ENCODE measurements at regions not wholly inside any gene's neighbourhood (a gene's known extent, or its start where the extent isn't known, plus 50 kb on each side); places are given as distances from the start of the nearest gene placed in this dataset.

DNA sequence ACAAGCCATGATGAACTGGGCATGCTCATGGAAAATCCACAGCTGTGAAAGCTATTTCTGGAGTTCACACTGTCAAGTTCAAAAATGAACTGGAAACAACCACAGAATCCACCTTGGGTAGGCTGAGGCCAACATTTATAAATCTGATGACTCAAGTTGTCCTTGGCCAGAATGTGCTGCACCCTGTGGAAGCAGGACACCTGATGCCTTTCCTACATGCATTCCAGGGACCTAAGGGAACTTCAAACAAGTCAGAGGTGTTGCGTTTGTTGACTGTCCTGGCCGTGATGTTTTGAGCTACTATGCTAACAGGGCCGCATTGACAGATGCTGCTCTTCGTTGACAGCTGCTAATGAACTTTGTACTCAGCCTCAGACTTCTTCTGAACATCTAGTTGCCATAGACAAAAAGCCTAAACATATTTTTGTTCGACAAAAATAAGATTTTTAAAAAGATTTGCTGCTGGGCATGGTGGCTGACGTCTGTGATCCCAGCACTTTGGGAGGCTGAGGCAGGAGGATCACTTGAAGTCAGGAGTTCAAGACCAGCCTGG, 127.9 kb upstream of the SLC45A1 start:
- WGBS (ENCODE audit: low lambda C conversion rate, missing lambda C conversion rate): 68% methylated on average over 6 of the region's 6 CpGs
- H2AFZ ChIP-seq: no peak overlapping the region

DNA sequence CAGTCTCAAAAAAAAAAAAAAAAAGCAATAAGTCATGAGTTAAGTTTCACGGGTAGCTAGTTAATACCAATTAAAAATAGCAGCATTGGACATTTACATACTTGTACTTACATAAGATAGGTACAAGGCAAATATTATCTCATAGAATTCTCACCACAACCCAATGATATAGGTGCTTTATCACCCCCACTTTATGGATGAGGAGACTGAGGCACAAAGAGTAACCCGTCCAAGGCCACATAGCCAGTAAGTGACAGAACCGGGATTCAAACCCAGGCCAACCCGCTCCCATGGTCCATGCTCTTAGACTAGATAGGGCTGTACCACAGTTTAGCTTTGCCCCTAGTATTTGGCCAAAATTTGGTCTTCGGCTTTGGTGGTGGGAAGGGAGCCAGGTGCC, 132.5 kb upstream of the SLC45A1 start:
- Histone ChIP-seq H3K27me3 (no peaks in the 10 kb centered on the region), H2AFZ (no peak overlapping the region), H3K27ac (no peak overlapping the region), H3K9me3 (ENCODE audit: low read depth) (no peaks in the 10 kb centered on the region), H3K4me2 (no peak overlapping the region), H3K4me1 (ENCODE audit: insufficient read depth) (peaks cover 6% of the 10 kb centered on the region), H3K4me3 (no peak overlapping the region), H3K36me3 (replicated peaks; ENCODE audit: insufficient read depth, low read depth) (no peaks in the 10 kb centered on the region), H3K9me2 (replicated peaks; ENCODE audit: insufficient read depth) (no peaks in the 10 kb centered on the region), H4K20me1 (ENCODE audit: insufficient read depth, poor library complexity, severe bottlenecking) (no peaks in the 10 kb centered on the region), H3K79me2 (no peaks in the 10 kb centered on the region)
- TF ChIP-seq, protein P1, sequence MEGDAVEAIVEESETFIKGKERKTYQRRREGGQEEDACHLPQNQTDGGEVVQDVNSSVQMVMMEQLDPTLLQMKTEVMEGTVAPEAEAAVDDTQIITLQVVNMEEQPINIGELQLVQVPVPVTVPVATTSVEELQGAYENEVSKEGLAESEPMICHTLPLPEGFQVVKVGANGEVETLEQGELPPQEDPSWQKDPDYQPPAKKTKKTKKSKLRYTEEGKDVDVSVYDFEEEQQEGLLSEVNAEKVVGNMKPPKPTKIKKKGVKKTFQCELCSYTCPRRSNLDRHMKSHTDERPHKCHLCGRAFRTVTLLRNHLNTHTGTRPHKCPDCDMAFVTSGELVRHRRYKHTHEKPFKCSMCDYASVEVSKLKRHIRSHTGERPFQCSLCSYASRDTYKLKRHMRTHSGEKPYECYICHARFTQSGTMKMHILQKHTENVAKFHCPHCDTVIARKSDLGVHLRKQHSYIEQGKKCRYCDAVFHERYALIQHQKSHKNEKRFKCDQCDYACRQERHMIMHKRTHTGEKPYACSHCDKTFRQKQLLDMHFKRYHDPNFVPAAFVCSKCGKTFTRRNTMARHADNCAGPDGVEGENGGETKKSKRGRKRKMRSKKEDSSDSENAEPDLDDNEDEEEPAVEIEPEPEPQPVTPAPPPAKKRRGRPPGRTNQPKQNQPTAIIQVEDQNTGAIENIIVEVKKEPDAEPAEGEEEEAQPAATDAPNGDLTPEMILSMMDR (IDR thresholded peaks at IDR 0.05; ENCODE audit: poor library complexity): no peak
- TF ChIP-seq EZH2phosphoT487 (IDR thresholded peaks at IDR 0.05; ENCODE audit: low read depth, severe bottlenecking, unreplicated experiment) (no peak), EZH2 (IDR thresholded peaks at IDR 0.05; ENCODE audit: borderline replicate concordance) (no peak)
- 96% methylated on average over 5 of the region's 5 CpGs for WGBS (ENCODE audit: low lambda C conversion rate, missing lambda C conversion rate)
- no peak for DNase-seq (ENCODE audit: low spot score)

More for the DNA sequence above, 127.9 kb upstream of the SLC45A1 start:
- Histone ChIP-seq H3K9me2 (replicated peaks; ENCODE audit: insufficient read depth) (no peaks in the 10 kb centered on the region), H3K27ac (peak overlapping the region; percentile 30), H3K36me3 (replicated peaks; ENCODE audit: insufficient read depth, low read depth) (no peaks in the 10 kb centered on the region), H3K9me3 (ENCODE audit: low read depth) (no peaks in the 10 kb centered on the region), H3K4me1 (ENCODE audit: insufficient read depth) (no peaks in the 10 kb centered on the region), H4K20me1 (ENCODE audit: insufficient read depth, poor library complexity, severe bottlenecking) (no peaks in the 10 kb centered on the region), H3K79me2 (no peaks in the 10 kb centered on the region), H3K4me2 (no peak overlapping the region), H3K4me3 (no peak overlapping the region), H3K27me3 (no peaks in the 10 kb centered on the region)
- no peak for TF ChIP-seq EZH2phosphoT487 (IDR thresholded peaks at IDR 0.05; ENCODE audit: low read depth, severe bottlenecking, unreplicated experiment)
- DNase-seq (ENCODE audit: low spot score): peak; percentile 53

DNA sequence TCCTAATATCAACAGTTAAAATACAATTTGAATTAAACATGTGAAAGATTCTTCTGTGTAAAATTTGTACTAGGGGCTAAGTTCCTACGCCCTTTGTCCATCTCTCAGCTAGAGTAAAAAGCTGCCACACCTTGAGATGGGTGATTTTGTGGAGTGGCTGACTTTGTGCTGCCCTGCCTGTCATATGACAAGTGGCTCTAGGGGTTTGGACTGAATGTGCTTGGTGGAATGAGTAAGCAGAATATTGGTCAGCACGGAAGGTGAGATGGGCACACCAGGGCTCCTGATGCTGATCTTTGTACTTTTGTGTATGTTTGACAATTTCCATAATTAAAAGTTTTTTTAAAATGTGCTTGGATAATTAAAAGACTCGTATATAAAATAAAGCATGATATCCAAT, 133.6 kb upstream of the SLC45A1 start:
- TF ChIP-seq EZH2 (IDR thresholded peaks at IDR 0.05; ENCODE audit: borderline replicate concordance) (no peak), EZH2phosphoT487 (IDR thresholded peaks at IDR 0.05; ENCODE audit: low read depth, severe bottlenecking, unreplicated experiment) (no peak)
- TF ChIP-seq, protein P1 (IDR thresholded peaks at IDR 0.05; ENCODE audit: poor library complexity): no peak
- H3K9me3 ChIP-seq (ENCODE audit: low read depth): no peaks in the 10 kb centered on the region
- WGBS (ENCODE audit: low lambda C conversion rate, missing lambda C conversion rate): 86% methylated on average over 3 of the region's 3 CpGs

DNA sequence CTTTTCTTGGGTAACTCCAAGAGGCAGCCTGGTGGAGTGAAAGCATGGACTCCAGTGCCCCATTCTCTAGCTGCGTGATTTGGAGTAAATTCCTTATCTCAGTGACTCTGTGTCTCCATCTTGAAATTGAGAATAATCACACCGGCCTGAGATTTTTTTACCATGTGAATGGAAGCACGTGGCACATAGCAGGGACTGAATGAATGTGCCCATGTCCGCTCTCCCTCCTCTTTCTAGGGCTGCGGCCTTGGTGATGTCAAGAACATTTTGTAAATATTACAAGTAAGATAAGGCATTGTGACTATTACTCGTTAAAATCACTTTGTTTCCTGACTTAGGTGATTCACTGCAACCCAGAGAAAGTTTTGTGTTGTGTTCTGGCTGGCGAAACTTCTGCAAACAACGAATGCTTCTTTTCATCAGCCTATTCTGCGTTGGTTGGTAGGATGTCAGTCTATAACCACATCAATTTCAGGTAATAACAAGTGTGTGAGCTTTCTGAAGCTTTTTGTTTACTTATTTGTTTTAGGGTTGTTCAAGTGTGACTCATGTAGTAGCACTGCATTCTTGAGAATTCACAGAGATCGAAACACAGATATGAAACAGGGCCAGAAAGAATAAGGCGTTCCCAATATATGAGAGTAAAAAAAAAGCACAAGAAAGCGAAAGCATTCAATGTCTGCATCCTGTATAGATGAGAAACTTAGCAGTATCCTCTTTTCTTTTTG, 135.7 kb upstream of the SLC45A1 start:
- no peaks in the 10 kb centered on the region for H4K20me1 ChIP-seq (ENCODE audit: insufficient read depth, poor library complexity, severe bottlenecking)
- 47% methylated on average over 12 of the region's 12 CpGs for WGBS (ENCODE audit: low lambda C conversion rate, missing lambda C conversion rate)
- peak overlapping the region; percentile 87 for H3K27ac ChIP-seq
- peak overlapping the region; percentile 48 for H3K4me2 ChIP-seq
- TF ChIP-seq EZH2phosphoT487 (IDR thresholded peaks at IDR 0.05; ENCODE audit: low read depth, severe bottlenecking, unreplicated experiment): no peak
- TF ChIP-seq EZH2 (IDR thresholded peaks at IDR 0.05; ENCODE audit: borderline replicate concordance): no peak
- TF ChIP-seq, protein P1 (IDR thresholded peaks at IDR 0.05; ENCODE audit: poor library complexity): no peak
- H2AFZ ChIP-seq: peak overlapping the region; percentile 14
- no peaks in the 10 kb centered on the region for H3K9me2 ChIP-seq (replicated peaks; ENCODE audit: insufficient read depth)
- no peaks in the 10 kb centered on the region for H3K36me3 ChIP-seq (replicated peaks; ENCODE audit: insufficient read depth, low read depth)
- no peaks in the 10 kb centered on the region for H3K79me2 ChIP-seq
- H3K4me1 ChIP-seq (ENCODE audit: insufficient read depth): peaks cover 6% of the 10 kb centered on the region
- H3K4me3 ChIP-seq: no peak overlapping the region
- H3K27me3 ChIP-seq: no peaks in the 10 kb centered on the region
- H3K9me3 ChIP-seq (ENCODE audit: low read depth): no peaks in the 10 kb centered on the region
- peak; percentile 66 for DNase-seq (ENCODE audit: low spot score)

More for the DNA sequence above, 133.6 kb upstream of the SLC45A1 start:
- no peaks in the 10 kb centered on the region for H3K36me3 ChIP-seq (replicated peaks; ENCODE audit: insufficient read depth, low read depth)
- H3K79me2 ChIP-seq: no peaks in the 10 kb centered on the region
- no peak overlapping the region for H3K27ac ChIP-seq
- peaks cover 6% of the 10 kb centered on the region for H3K4me1 ChIP-seq (ENCODE audit: insufficient read depth)
- no peaks in the 10 kb centered on the region for H3K9me2 ChIP-seq (replicated peaks; ENCODE audit: insufficient read depth)
- DNase-seq (ENCODE audit: low spot score): no peak
- no peak overlapping the region for H3K4me2 ChIP-seq
- H3K4me3 ChIP-seq: no peak overlapping the region
- no peaks in the 10 kb centered on the region for H3K27me3 ChIP-seq
- H2AFZ ChIP-seq: no peak overlapping the region
- H4K20me1 ChIP-seq (ENCODE audit: insufficient read depth, poor library complexity, severe bottlenecking): no peaks in the 10 kb centered on the region

All from hepatocyte (in vitro differentiated cells).